ENCODE measurements at regions not wholly inside any gene's neighbourhood (a gene's known extent, or its start where the extent isn't known, plus 50 kb on each side); places are given as distances from the start of the nearest gene placed in this dataset.

DNA sequence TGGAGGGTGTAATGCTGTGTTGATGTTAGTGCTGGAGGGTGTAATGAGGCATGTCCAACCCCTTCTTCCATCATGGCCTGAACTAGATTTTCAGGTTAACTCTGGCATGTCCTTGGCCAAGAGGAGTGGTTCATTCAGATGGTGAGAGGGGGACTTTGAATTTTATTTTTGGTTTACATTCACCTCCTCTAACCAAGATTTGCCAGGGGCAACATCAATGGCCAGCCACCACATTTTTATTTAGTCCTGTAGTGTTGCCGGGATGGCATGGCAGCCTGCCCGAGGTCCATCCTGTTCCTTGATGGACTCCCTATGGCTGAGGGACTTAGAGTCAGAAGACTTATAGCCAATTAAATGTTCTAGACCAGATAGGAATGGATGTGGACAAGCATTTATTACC is 484.6 kb upstream of the HS6ST1 start:
- no peak for DNase-seq (ENCODE audit: low read depth in 1 of 2, low spot score in 1 of 2)
- H3K4me3 ChIP-seq (replicated peaks; ENCODE audit: insufficient read depth, low read length) = no peak overlapping the region
- H3K27me3 ChIP-seq (ENCODE audit: insufficient read depth, poor library complexity, severe bottlenecking) = peaks cover 2% of the 10 kb centered on the region
- H3K27ac ChIP-seq (replicated peaks) = no peak overlapping the region
- no peak for TF ChIP-seq CTCF (IDR thresholded peaks at IDR 0.05; ENCODE audit: insufficient read depth, low read length)
- TF ChIP-seq, protein P1, sequence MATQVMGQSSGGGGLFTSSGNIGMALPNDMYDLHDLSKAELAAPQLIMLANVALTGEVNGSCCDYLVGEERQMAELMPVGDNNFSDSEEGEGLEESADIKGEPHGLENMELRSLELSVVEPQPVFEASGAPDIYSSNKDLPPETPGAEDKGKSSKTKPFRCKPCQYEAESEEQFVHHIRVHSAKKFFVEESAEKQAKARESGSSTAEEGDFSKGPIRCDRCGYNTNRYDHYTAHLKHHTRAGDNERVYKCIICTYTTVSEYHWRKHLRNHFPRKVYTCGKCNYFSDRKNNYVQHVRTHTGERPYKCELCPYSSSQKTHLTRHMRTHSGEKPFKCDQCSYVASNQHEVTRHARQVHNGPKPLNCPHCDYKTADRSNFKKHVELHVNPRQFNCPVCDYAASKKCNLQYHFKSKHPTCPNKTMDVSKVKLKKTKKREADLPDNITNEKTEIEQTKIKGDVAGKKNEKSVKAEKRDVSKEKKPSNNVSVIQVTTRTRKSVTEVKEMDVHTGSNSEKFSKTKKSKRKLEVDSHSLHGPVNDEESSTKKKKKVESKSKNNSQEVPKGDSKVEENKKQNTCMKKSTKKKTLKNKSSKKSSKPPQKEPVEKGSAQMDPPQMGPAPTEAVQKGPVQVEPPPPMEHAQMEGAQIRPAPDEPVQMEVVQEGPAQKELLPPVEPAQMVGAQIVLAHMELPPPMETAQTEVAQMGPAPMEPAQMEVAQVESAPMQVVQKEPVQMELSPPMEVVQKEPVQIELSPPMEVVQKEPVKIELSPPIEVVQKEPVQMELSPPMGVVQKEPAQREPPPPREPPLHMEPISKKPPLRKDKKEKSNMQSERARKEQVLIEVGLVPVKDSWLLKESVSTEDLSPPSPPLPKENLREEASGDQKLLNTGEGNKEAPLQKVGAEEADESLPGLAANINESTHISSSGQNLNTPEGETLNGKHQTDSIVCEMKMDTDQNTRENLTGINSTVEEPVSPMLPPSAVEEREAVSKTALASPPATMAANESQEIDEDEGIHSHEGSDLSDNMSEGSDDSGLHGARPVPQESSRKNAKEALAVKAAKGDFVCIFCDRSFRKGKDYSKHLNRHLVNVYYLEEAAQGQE (IDR thresholded peaks at IDR 0.05; ENCODE audit: insufficient replicate concordance, low read depth) = no peak
- TF ChIP-seq GABPA (IDR thresholded peaks at IDR 0.05; ENCODE audit: low read depth) = no peak

GRCh38 chr2:128805237-128805636 is 486.6 kb upstream of the HS6ST1 start:
- Histone ChIP-seq H3K27me3 (ENCODE audit: insufficient read depth, poor library complexity, severe bottlenecking) (peaks cover 2% of the 10 kb centered on the region), H3K4me3 (replicated peaks; ENCODE audit: insufficient read depth, low read length) (no peak overlapping the region), H3K27ac (replicated peaks) (no peak overlapping the region)
- TF ChIP-seq SPI1 (IDR thresholded peaks at IDR 0.05; ENCODE audit: borderline replicate concordance, low read depth) (no peak), CTCF (IDR thresholded peaks at IDR 0.05; ENCODE audit: insufficient read depth, low read length) (no peak), GABPA (IDR thresholded peaks at IDR 0.05; ENCODE audit: low read depth) (no peak), POLR2AphosphoS5 (IDR thresholded peaks at IDR 0.05; ENCODE audit: low read depth) (no peak)
- TF ChIP-seq, protein P1 (IDR thresholded peaks at IDR 0.05; ENCODE audit: insufficient replicate concordance, low read depth) = no peak
- DNase-seq (ENCODE audit: low read depth in 1 of 2, low spot score in 1 of 2) = no peak

DNA sequence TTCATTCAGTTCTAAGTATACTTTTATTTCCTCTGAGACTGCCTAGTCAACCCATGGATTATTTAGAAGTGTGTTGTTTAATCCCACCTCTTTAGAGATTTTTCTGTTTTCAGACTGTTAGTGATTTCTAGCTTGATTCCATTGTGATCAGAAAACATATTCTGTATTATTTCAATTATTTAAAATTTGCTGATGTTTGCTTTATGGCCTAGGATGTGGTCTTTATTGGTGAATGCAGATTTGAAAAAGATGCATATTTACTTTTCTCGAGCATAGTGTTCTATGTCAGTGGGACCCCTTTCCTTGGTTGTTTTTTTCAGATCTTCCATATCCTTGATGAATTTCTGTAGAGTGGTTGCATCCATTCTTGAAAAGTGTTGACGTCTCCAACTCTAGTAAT is 487.2 kb upstream of the HS6ST1 start:
- TF ChIP-seq, protein P1 (IDR thresholded peaks at IDR 0.05; ENCODE audit: insufficient replicate concordance, low read depth) = no peak
- Histone ChIP-seq H3K27ac (replicated peaks) (no peak overlapping the region), H3K4me3 (replicated peaks; ENCODE audit: insufficient read depth, low read length) (no peak overlapping the region), H3K27me3 (ENCODE audit: insufficient read depth, poor library complexity, severe bottlenecking) (peaks cover 2% of the 10 kb centered on the region)
- DNase-seq (ENCODE audit: low read depth in 1 of 2, low spot score in 1 of 2) = no peak

- DNase-seq (ENCODE audit: low read depth in 1 of 2, low spot score in 1 of 2) = no peak
- Histone ChIP-seq H3K27ac (replicated peaks) (no peak overlapping the region), H3K27me3 (ENCODE audit: insufficient read depth, poor library complexity, severe bottlenecking) (peaks cover 2% of the 10 kb centered on the region), H3K4me3 (replicated peaks; ENCODE audit: insufficient read depth, low read length) (no peak overlapping the region)
- TF ChIP-seq POLR2AphosphoS5 (IDR thresholded peaks at IDR 0.05; ENCODE audit: low read depth) = no peak
- no peak for TF ChIP-seq SPI1 (IDR thresholded peaks at IDR 0.05; ENCODE audit: borderline replicate concordance, low read depth)
- no peak for TF ChIP-seq CTCF (IDR thresholded peaks at IDR 0.05; ENCODE audit: insufficient read depth, low read length)
- TF ChIP-seq GABPA (IDR thresholded peaks at IDR 0.05; ENCODE audit: low read depth) = no peak
- TF ChIP-seq, protein P1 (IDR thresholded peaks at IDR 0.05; ENCODE audit: insufficient replicate concordance, low read depth) = no peak
These were observed 488.6 kb upstream of the HS6ST1 start for GRCh38 chr2:128807317-128807716.

Measured in HL-60 (cell line).